Duodenal mucosa (tissue), 2 donors: ENCODE measurements at regions not wholly inside any gene's neighbourhood (a gene's known extent, or its start where the extent isn't known, plus 50 kb on each side); places are given as distances from the start of the nearest gene placed in this dataset.

ENCODE experiments used
- H3K27ac ChIP-seq: one replicate; pipeline ENCODE4 v1.7.0; 2013; ENCODE audit warnings: low read depth, low read length
- H3K27me3 ChIP-seq, 2 donors: one replicate each; pipeline ENCODE4 v1.7.0; 2013; ENCODE audit warnings: low read length in 2 of 2, control low read depth in 1 of 2; ENCODE audit not compliant: insufficient read depth in 2 of 2, control insufficient read depth in 1 of 2
- H3K36me3 ChIP-seq, 2 donors: one replicate each; pipeline ENCODE4 v1.7.0; 2013; ENCODE audit warnings: low read length in 2 of 2, control low read depth in 1 of 2; ENCODE audit not compliant: insufficient read depth in 2 of 2, control insufficient read depth in 1 of 2
- H3K4me1 ChIP-seq, 2 donors: one replicate each; pipeline ENCODE4 v1.7.0; 2013; ENCODE audit warnings: low read length in 2 of 2, control low read depth in 1 of 2; ENCODE audit not compliant: insufficient read depth in 2 of 2, control insufficient read depth in 1 of 2
- H3K4me3 ChIP-seq, 2 donors: one replicate each; pipeline ENCODE4 v1.7.0; 2013; ENCODE audit warnings: low read length in 2 of 2, low read depth in 1 of 2
- H3K9ac ChIP-seq, 2 donors: one replicate each; pipeline ENCODE4 v1.7.0; 2013; ENCODE audit warnings: low read length in 2 of 2, low read depth in 1 of 2
- H3K9me3 ChIP-seq, 2 donors: one replicate each; pipeline ENCODE4 v1.7.0; 2013; ENCODE audit warnings: low read length in 2 of 2, control low read depth in 1 of 2; ENCODE audit not compliant: control insufficient read depth in 1 of 2

- no peaks in the 10 kb centered on the region for H3K36me3 ChIP-seq
- H3K27me3 ChIP-seq, result no peaks in the 10 kb centered on the region
- H3K27ac ChIP-seq, result no peak overlapping the region
- no peak overlapping the region for H3K9ac ChIP-seq
- no peak overlapping the region for H3K4me3 ChIP-seq
- no peaks in the 10 kb centered on the region for H3K4me1 ChIP-seq
- no peaks in the 10 kb centered on the region for H3K9me3 ChIP-seq
Measured at GRCh38 chr11:127710831-127711230, 710.3 kb upstream of the KIRREL3 start.

- Histone ChIP-seq H3K27me3 (no peaks in the 10 kb centered on the region), H3K4me3 (no peak overlapping the region), H3K9me3 (no peaks in the 10 kb centered on the region), H3K36me3 (no peaks in the 10 kb centered on the region), H3K9ac (no peak overlapping the region), H3K4me1 (no peaks in the 10 kb centered on the region), H3K27ac (no peak overlapping the region)
Measured at GRCh38 chr11:127709960-127710359, 709.4 kb upstream of the KIRREL3 start.

GRCh38 chr11:127693686-127694085, 693.1 kb upstream of the KIRREL3 start:
- H3K4me1 ChIP-seq, result no peaks in the 10 kb centered on the region
- no peak overlapping the region for H3K4me3 ChIP-seq
- H3K9me3 ChIP-seq, result peaks cover 3 to 4% of the 10 kb centered on the region in 2 donors
- H3K27me3 ChIP-seq, result no peaks in the 10 kb centered on the region
- H3K27ac ChIP-seq, result no peak overlapping the region
- H3K9ac ChIP-seq, result no peak overlapping the region
- H3K36me3 ChIP-seq, result no peaks in the 10 kb centered on the region

GRCh38 chr11:127683321-127683720, 682.8 kb upstream of the KIRREL3 start:
- Histone ChIP-seq H3K9me3 (no peaks in the 10 kb centered on the region), H3K27me3 (no peaks in the 10 kb centered on the region), H3K27ac (no peak overlapping the region), H3K9ac (no peak overlapping the region), H3K36me3 (no peaks in the 10 kb centered on the region), H3K4me3 (no peak overlapping the region), H3K4me1 (no peaks in the 10 kb centered on the region)

GRCh38 chr11:127679816-127680545, 679.4 kb upstream of the KIRREL3 start:
- H3K9ac ChIP-seq, result no peak overlapping the region
- H3K4me3 ChIP-seq, result no peak overlapping the region
- no peaks in the 10 kb centered on the region for H3K9me3 ChIP-seq
- no peak overlapping the region for H3K27ac ChIP-seq
- no peaks in the 10 kb centered on the region for H3K27me3 ChIP-seq
- no peaks in the 10 kb centered on the region for H3K36me3 ChIP-seq
- H3K4me1 ChIP-seq, result peaks cover 3 to 8% of the 10 kb centered on the region in 2 donors

GRCh38 chr11:127678631-127679030, 678.1 kb upstream of the KIRREL3 start:
- Histone ChIP-seq H3K27me3 (no peaks in the 10 kb centered on the region), H3K36me3 (no peaks in the 10 kb centered on the region)

GRCh38 chr11:127677660-127678425, 677.3 kb upstream of the KIRREL3 start:
- Histone ChIP-seq H3K27me3 (no peaks in the 10 kb centered on the region), H3K9ac (no peak overlapping the region), H3K27ac (no peak overlapping the region), H3K9me3 (no peaks in the 10 kb centered on the region), H3K4me1 (peaks cover 3 to 8% of the 10 kb centered on the region in 2 donors), H3K36me3 (no peaks in the 10 kb centered on the region), H3K4me3 (no peak overlapping the region)

More at GRCh38 chr11:127678631-127679030, 678.1 kb upstream of the KIRREL3 start:
- no peaks in the 10 kb centered on the region for H3K9me3 ChIP-seq
- no peak overlapping the region for H3K4me3 ChIP-seq
- H3K4me1 ChIP-seq, result peaks cover 3 to 8% of the 10 kb centered on the region in 2 donors
- H3K27ac ChIP-seq, result no peak overlapping the region
- no peak overlapping the region for H3K9ac ChIP-seq

GRCh38 chr11:127675581-127675980, 675.0 kb upstream of the KIRREL3 start:
- no peak overlapping the region for H3K4me3 ChIP-seq
- no peaks in the 10 kb centered on the region for H3K36me3 ChIP-seq
- no peaks in the 10 kb centered on the region for H3K9me3 ChIP-seq
- no peak overlapping the region for H3K27ac ChIP-seq
- no peaks in the 10 kb centered on the region for H3K27me3 ChIP-seq
- no peak overlapping the region for H3K9ac ChIP-seq
- peaks cover 3 to 8% of the 10 kb centered on the region in 2 donors for H3K4me1 ChIP-seq

GRCh38 chr11:127674754-127675153, 674.2 kb upstream of the KIRREL3 start:
- Histone ChIP-seq H3K9me3 (no peaks in the 10 kb centered on the region), H3K36me3 (no peaks in the 10 kb centered on the region), H3K9ac (no peak overlapping the region), H3K4me1 (peaks cover 3 to 8% of the 10 kb centered on the region in 2 donors), H3K4me3 (no peak overlapping the region), H3K27ac (no peak overlapping the region), H3K27me3 (no peaks in the 10 kb centered on the region)

GRCh38 chr11:127670374-127671119, 670.0 kb upstream of the KIRREL3 start:
- no peak overlapping the region for H3K4me3 ChIP-seq
- no peaks in the 10 kb centered on the region for H3K27me3 ChIP-seq
- H3K27ac ChIP-seq, result no peak overlapping the region
- H3K4me1 ChIP-seq, result peaks cover 2% of the 10 kb centered on the region in 2 donors
- H3K9me3 ChIP-seq, result no peaks in the 10 kb centered on the region
- H3K36me3 ChIP-seq, result no peaks in the 10 kb centered on the region
- H3K9ac ChIP-seq, result no peak overlapping the region
